ENCODE measurements at regions not wholly inside any gene's neighbourhood (a gene's known extent, or its start where the extent isn't known, plus 50 kb on each side); places are given as distances from the start of the nearest gene placed in this dataset.

DNA sequence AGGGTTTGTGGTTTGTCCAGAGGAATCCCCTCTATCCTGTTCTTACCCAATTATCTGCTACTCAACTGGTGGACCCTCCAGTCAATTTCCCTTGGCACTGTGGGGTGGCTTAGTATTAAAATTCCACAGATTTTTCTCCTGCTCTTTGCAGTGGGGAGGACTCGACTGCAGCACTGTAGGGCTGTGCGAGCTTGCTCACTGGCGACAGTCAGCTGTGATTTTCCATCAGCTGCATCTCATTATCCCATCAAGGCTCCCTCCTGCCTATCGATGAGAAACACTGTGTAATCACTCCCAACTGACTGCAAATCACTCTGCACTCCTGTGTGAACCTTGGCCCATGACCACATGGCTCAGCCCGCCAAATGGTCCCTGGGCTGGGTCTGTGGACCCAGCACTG lies 90.5 kb upstream of the MAF start:
- H3K36me3 ChIP-seq: no peaks in the 10 kb centered on the region
- DNase-seq: no peak
- TF ChIP-seq POLR2A (IDR thresholded peaks at IDR 0.05): no peak
- TF ChIP-seq, protein P1, sequence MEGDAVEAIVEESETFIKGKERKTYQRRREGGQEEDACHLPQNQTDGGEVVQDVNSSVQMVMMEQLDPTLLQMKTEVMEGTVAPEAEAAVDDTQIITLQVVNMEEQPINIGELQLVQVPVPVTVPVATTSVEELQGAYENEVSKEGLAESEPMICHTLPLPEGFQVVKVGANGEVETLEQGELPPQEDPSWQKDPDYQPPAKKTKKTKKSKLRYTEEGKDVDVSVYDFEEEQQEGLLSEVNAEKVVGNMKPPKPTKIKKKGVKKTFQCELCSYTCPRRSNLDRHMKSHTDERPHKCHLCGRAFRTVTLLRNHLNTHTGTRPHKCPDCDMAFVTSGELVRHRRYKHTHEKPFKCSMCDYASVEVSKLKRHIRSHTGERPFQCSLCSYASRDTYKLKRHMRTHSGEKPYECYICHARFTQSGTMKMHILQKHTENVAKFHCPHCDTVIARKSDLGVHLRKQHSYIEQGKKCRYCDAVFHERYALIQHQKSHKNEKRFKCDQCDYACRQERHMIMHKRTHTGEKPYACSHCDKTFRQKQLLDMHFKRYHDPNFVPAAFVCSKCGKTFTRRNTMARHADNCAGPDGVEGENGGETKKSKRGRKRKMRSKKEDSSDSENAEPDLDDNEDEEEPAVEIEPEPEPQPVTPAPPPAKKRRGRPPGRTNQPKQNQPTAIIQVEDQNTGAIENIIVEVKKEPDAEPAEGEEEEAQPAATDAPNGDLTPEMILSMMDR (IDR thresholded peaks at IDR 0.05): no peak
- H3K27me3 ChIP-seq: no peaks in the 10 kb centered on the region
- WGBS (ENCODE audit: insufficient coverage, low coverage, low lambda C conversion rate, missing lambda C conversion rate): 56% methylated on average over 4 of the region's 5 CpGs
- no peak for ATAC-seq
- H3K4me1 ChIP-seq: no peaks in the 10 kb centered on the region
- no peaks in the 10 kb centered on the region for H3K9me3 ChIP-seq
- no peak overlapping the region for H3K27ac ChIP-seq
- intact Hi-C loops (cut with DNase I): no loop called here
- H3K4me3 ChIP-seq: no peak overlapping the region

DNA sequence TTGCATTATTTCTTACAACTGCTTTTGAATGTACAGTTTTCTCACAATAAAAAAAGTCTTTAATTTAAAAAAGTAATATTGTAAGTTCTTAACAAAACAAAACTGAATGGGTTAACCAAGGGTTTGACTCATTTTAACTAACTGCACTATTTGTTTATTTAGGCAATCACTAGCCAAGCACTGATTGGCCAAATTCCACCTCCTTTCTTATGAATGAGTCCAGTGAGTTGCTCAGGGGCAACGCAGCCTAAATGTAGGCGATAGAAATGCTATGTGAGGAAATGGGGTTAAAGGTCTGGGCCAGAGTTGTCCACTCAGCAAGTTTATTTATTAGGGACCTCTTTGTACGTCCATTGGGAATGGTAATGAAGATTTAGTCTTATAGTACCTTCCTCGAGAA lies 89.6 kb upstream of the MAF start:
- no peak for DNase-seq
- Histone ChIP-seq H3K9me3 (no peaks in the 10 kb centered on the region), H3K4me1 (no peaks in the 10 kb centered on the region), H3K4me3 (no peak overlapping the region), H3K36me3 (no peaks in the 10 kb centered on the region), H3K27me3 (no peaks in the 10 kb centered on the region), H3K27ac (no peak overlapping the region)
- no peak for ATAC-seq
- intact Hi-C loops (cut with DNase I): no loop called here
- TF ChIP-seq POLR2A (IDR thresholded peaks at IDR 0.05): no peak
- TF ChIP-seq, protein P1 (IDR thresholded peaks at IDR 0.05): no peak
- 36% methylated on average over 3 of the region's 4 CpGs for WGBS (ENCODE audit: insufficient coverage, low coverage, low lambda C conversion rate, missing lambda C conversion rate)

- Histone ChIP-seq H3K27ac (no peak overlapping the region), H3K27me3 (no peaks in the 10 kb centered on the region), H3K9me3 (no peaks in the 10 kb centered on the region), H3K36me3 (no peaks in the 10 kb centered on the region), H3K4me1 (no peaks in the 10 kb centered on the region), H3K4me3 (no peak overlapping the region)
- no peak for DNase-seq
- no peak for TF ChIP-seq POLR2A (IDR thresholded peaks at IDR 0.05)
- TF ChIP-seq, protein P1 (IDR thresholded peaks at IDR 0.05): no peak
- intact Hi-C loops (cut with DNase I): no loop called here
- 89% methylated on average over 6 of the region's 6 CpGs for WGBS (ENCODE audit: insufficient coverage, low coverage, low lambda C conversion rate, missing lambda C conversion rate)
- no peak for ATAC-seq
Observed at GRCh38 chr16:79687249-79688130, 87.0 kb upstream of the MAF start.

DNA sequence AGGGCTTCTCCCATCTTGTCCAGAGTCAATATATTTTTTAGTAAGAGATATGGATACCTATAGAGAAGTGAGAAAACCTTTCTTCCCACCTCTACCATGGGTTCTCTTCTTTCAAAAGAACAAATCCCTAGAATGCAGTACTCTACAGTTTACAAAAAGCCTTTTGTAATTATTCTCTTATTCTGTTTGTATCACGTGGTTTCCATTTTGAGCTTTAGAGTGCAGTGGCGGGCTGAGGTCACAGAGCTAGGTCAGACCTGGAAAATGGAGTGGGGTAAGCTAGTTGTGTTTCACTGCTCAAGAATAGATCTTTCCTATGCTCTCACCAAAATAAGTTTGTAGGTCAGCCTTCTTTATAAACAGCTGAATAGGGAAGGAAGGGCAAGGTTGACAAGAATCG lies 85.3 kb upstream of the MAF start:
- Histone ChIP-seq H3K27ac (no peak overlapping the region), H3K4me3 (no peak overlapping the region), H3K27me3 (no peaks in the 10 kb centered on the region), H3K9me3 (no peaks in the 10 kb centered on the region), H3K36me3 (no peaks in the 10 kb centered on the region), H3K4me1 (no peaks in the 10 kb centered on the region)
- TF ChIP-seq POLR2A (IDR thresholded peaks at IDR 0.05): no peak
- TF ChIP-seq, protein P1 (IDR thresholded peaks at IDR 0.05): no peak
- ATAC-seq (no peak), DNase-seq (no peak)
- WGBS (ENCODE audit: insufficient coverage, low coverage, low lambda C conversion rate, missing lambda C conversion rate): 79% methylated on average over 3 of the region's 3 CpGs
- intact Hi-C loops (cut with DNase I): no loop called here

Measured in right lobe of liver (tissue), 6 donors.